ENCODE measurements at regions not wholly inside any gene's neighbourhood (a gene's known extent, or its start where the extent isn't known, plus 50 kb on each side); places are given as distances from the start of the nearest gene placed in this dataset.

- no peaks in the 10 kb centered on the region for H3K9me3 ChIP-seq (ENCODE audit: low read depth)
- TF ChIP-seq CTCF (IDR thresholded peaks at IDR 0.05; ENCODE audit: low read depth, low read length) = no peak
- H3K4me1 ChIP-seq (ENCODE audit: low read depth) = no peaks in the 10 kb centered on the region
- DNase-seq (ENCODE audit: low read depth in 1 of 2, low spot score in 1 of 2) = no peak
- H3K4me3 ChIP-seq = no peak overlapping the region
- no peak overlapping the region for H3K27ac ChIP-seq
- no peaks in the 10 kb centered on the region for H3K36me3 ChIP-seq
- no peaks in the 10 kb centered on the region for H3K27me3 ChIP-seq
Observed at GRCh38 chr7:34544621-34545020, 113.4 kb upstream of the NPSR1 start.

DNA sequence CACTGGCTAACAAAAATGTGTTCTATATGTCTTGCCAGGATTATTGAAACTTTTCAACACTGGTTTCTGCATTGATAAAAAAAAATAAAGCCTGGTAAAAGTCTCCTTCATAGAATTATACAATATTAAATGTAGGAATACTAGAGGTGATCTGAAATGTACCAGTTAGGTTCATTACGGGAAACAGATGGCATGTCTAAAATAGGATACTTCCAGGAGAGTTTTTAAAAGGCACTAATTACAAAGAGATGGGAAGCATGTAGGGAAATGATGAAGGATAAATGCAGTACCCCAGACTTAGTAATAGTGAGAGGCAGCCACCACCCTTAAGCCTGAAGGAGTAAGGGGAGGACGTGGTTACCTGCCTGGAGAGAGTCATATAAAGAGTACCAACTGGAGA lies 107.0 kb upstream of the NPSR1 start:
- H3K27ac ChIP-seq = no peak overlapping the region
- no peaks in the 10 kb centered on the region for H3K27me3 ChIP-seq
- no peaks in the 10 kb centered on the region for H3K36me3 ChIP-seq
- TF ChIP-seq CTCF (IDR thresholded peaks at IDR 0.05; ENCODE audit: low read depth, low read length) = no peak
- no peaks in the 10 kb centered on the region for H3K9me3 ChIP-seq (ENCODE audit: low read depth)
- no peaks in the 10 kb centered on the region for H3K4me1 ChIP-seq (ENCODE audit: low read depth)
- no peak overlapping the region for H3K4me3 ChIP-seq
- no peak for DNase-seq (ENCODE audit: low read depth in 1 of 2, low spot score in 1 of 2)

GRCh38 chr7:34552502-34552901 lies 105.5 kb upstream of the NPSR1 start:
- H3K4me3 ChIP-seq = no peak overlapping the region
- no peak overlapping the region for H3K27ac ChIP-seq
- no peaks in the 10 kb centered on the region for H3K4me1 ChIP-seq (ENCODE audit: low read depth)
- no peaks in the 10 kb centered on the region for H3K9me3 ChIP-seq (ENCODE audit: low read depth)
- no peak for TF ChIP-seq CTCF (IDR thresholded peaks at IDR 0.05; ENCODE audit: low read depth, low read length)
- H3K36me3 ChIP-seq = no peaks in the 10 kb centered on the region
- H3K27me3 ChIP-seq = no peaks in the 10 kb centered on the region
- no peak for DNase-seq (ENCODE audit: low read depth in 1 of 2, low spot score in 1 of 2)

DNA sequence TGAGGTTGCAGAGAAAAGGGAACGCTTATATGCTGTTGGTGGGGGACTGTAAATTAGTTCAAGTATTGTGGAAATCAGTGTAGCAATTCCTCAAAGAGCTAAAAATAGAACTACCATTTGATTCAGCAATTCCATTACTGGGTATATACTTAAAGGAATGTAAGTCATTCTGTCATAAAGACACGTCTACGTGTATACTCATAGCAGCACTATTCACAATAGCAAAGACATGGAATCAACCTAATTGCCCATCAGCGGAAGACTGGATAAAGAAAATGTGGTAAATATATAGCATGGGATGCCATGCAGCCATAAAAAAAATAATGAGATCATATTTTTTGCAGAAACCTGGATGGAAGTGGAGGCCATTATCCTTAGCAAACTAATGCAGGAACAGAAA lies 100.0 kb upstream of the NPSR1 start:
- Histone ChIP-seq H3K4me3 (no peak overlapping the region), H3K9me3 (ENCODE audit: low read depth) (no peaks in the 10 kb centered on the region), H3K27ac (no peak overlapping the region), H3K36me3 (no peaks in the 10 kb centered on the region), H3K4me1 (ENCODE audit: low read depth) (no peaks in the 10 kb centered on the region), H3K27me3 (no peaks in the 10 kb centered on the region)
- DNase-seq (ENCODE audit: low read depth in 1 of 2, low spot score in 1 of 2) = no peak
- TF ChIP-seq CTCF (IDR thresholded peaks at IDR 0.05; ENCODE audit: low read depth, low read length) = no peak

- Histone ChIP-seq H3K4me3 (no peak overlapping the region), H3K9me3 (ENCODE audit: low read depth) (no peaks in the 10 kb centered on the region), H3K27me3 (no peaks in the 10 kb centered on the region), H3K4me1 (ENCODE audit: low read depth) (no peaks in the 10 kb centered on the region), H3K27ac (no peak overlapping the region), H3K36me3 (no peaks in the 10 kb centered on the region)
- no peak for DNase-seq (ENCODE audit: low read depth in 1 of 2, low spot score in 1 of 2)
- TF ChIP-seq CTCF (IDR thresholded peaks at IDR 0.05; ENCODE audit: low read depth, low read length) = no peak
Observed at GRCh38 chr7:34564091-34564490, 93.9 kb upstream of the NPSR1 start.

- no peak for DNase-seq (ENCODE audit: low read depth in 1 of 2, low spot score in 1 of 2)
- H3K27ac ChIP-seq = no peak overlapping the region
- H3K27me3 ChIP-seq = no peaks in the 10 kb centered on the region
- no peak for TF ChIP-seq CTCF (IDR thresholded peaks at IDR 0.05; ENCODE audit: low read depth, low read length)
- no peaks in the 10 kb centered on the region for H3K36me3 ChIP-seq
- peaks cover 2% of the 10 kb centered on the region for H3K9me3 ChIP-seq (ENCODE audit: low read depth)
- no peaks in the 10 kb centered on the region for H3K4me1 ChIP-seq (ENCODE audit: low read depth)
- no peak overlapping the region for H3K4me3 ChIP-seq
Observed at GRCh38 chr7:34567906-34568305, 90.1 kb upstream of the NPSR1 start.

Data from cardiac muscle cell (in vitro differentiated cells and primary cell).